ENCODE measurements at regions not wholly inside any gene's neighbourhood (a gene's known extent, or its start where the extent isn't known, plus 50 kb on each side); places are given as distances from the start of the nearest gene placed in this dataset.

- BruUV-seq (replicated peaks), result no TSS peak
- H3K4me1 ChIP-seq (ENCODE audit: control insufficient read depth, extremely low read depth, insufficient read depth, low read length), result no peaks in the 10 kb centered on the region
- no peak overlapping the region for H3K27ac ChIP-seq (ENCODE audit: insufficient read depth, low read depth, low read length)
- H3K4me2 ChIP-seq (ENCODE audit: insufficient read depth, low read length), result no peak overlapping the region
- H3K4me3 ChIP-seq (replicated peaks in 1 of 3; ENCODE audit: insufficient read depth in 1 of 3, low read depth in 1 of 3, low read length in 3 of 3), result no peak overlapping the region
- POLR2A ChIA-PET, result no interaction called here
- intact Hi-C loops (cut with micrococcal nuclease) (no loop called here), dilution Hi-C loops (cut with MboI; ENCODE audit: extremely low pct_ligation_motif_present, low sequenced_read_pairs) (no loop called here)
- FAIRE-seq, result no peak
- H3K9ac ChIP-seq (replicated peaks; ENCODE audit: extremely low read depth, insufficient read depth, low read length), result no peak overlapping the region
- CTCF ChIA-PET, result no interaction called here
- H3K9me1 ChIP-seq (replicated peaks; ENCODE audit: control insufficient read depth, extremely low read depth, insufficient read depth, low read length), result no peaks in the 10 kb centered on the region
- H3K27me3 ChIP-seq (ENCODE audit: control insufficient read depth in 2 of 2, insufficient read depth in 2 of 2, low read length in 2 of 2), result no peaks in the 10 kb centered on the region
- no peaks in the 10 kb centered on the region for H4K20me1 ChIP-seq (replicated peaks; ENCODE audit: control insufficient read depth, extremely low read depth, insufficient read depth, low read length)
- DNase-seq (ENCODE audit: low read depth, low spot score), result no peak
- no peaks in the 10 kb centered on the region for H3K79me2 ChIP-seq (ENCODE audit: control insufficient read depth, insufficient read depth, low read length)
- no peak overlapping the region for H2AFZ ChIP-seq (ENCODE audit: low read depth, low read length)
- TF ChIP-seq CTCF (IDR thresholded peaks at IDR 0.05; ENCODE audit: extremely low read depth in 1 of 2, insufficient read depth in 1 of 2, low read depth in 1 of 2, low read length in 2 of 2) (no peak), POLR2A (IDR thresholded peaks at IDR 0.05; ENCODE audit: low read depth, low read length) (no peak), FOS (IDR thresholded peaks at IDR 0.05; ENCODE audit: borderline replicate concordance, insufficient read depth, low read length) (no peak)
- TF ChIP-seq, protein P1, sequence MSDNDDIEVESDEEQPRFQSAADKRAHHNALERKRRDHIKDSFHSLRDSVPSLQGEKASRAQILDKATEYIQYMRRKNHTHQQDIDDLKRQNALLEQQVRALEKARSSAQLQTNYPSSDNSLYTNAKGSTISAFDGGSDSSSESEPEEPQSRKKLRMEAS (IDR thresholded peaks at IDR 0.05; ENCODE audit: insufficient read depth, insufficient read length), result no peak
- H3K9me3 ChIP-seq (replicated peaks; ENCODE audit: control insufficient read depth, insufficient read depth, low read length), result no peaks in the 10 kb centered on the region
- no peaks in the 10 kb centered on the region for H3K36me3 ChIP-seq (ENCODE audit: control insufficient read depth in 2 of 2, extremely low read depth in 1 of 2, insufficient read depth in 2 of 2, low read length in 2 of 2)
Measured at GRCh38 chr3:190912736-190913135, 50.2 kb upstream of the GMNC start.

Data from endothelial cell of umbilical vein (primary cell).